ENCODE measurements at regions not wholly inside any gene's neighbourhood (a gene's known extent, or its start where the extent isn't known, plus 50 kb on each side); places are given as distances from the start of the nearest gene placed in this dataset.

DNA sequence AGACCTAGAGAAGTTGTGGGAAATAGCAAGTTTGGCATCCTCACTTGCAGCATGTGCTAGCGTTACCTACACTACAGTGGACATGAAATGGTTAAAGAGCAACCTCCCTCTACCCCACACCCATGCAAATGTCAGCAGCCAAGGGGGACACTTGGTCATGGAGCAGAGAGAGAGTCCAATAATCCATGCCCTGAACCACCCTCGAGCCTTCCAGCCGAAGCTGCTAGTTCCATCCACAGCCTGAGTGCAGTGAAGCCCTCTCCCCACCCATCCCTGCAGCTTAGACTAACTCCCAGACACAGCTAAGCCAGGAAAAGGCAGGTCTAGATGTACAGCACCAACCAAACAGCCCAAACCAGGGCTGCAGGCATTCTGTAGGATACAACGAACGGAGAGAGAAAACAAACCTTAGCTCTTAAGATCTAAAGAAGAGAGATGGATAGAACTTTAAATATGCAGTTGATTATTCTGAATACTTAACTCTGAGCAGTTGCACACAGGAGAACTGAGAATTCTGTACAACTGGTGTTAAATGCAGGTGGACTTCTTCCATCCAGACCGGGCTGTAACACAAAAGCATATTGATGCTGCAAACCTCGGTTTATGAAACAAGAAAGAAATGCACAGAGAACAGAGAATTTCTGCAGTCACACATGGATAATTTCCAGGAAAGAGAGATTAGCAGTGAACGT is 93.8 kb downstream of the SALL1 start:
- H3K4me3 Mint-ChIP-seq, result no peak overlapping the region
- H3K36me3 ChIP-seq (ENCODE audit: insufficient read depth, low read length), result no peaks in the 10 kb centered on the region
- no peaks in the 10 kb centered on the region for H3K4me1 Mint-ChIP-seq
- ChIA-PET POLR2A (no interaction called here), CTCF (no interaction called here)
- no peak overlapping the region for H3K27ac ChIP-seq (ENCODE audit: low read depth, low read length)
- no peaks in the 10 kb centered on the region for H3K9me3 ChIP-seq (ENCODE audit: low read length)
- no peaks in the 10 kb centered on the region for H3K4me1 ChIP-seq (ENCODE audit: insufficient read depth, low read length)
- H3K27ac Mint-ChIP-seq, result no peak overlapping the region
- H3K27me3 ChIP-seq (ENCODE audit: insufficient read depth, low read length, poor library complexity, severe bottlenecking), result no peaks in the 10 kb centered on the region
- DNase-seq, result no peak
- H3K27me3 Mint-ChIP-seq, result peaks cover 4 to 13% of the 10 kb centered on the region in 2 donors
- peaks cover 0 to 5% (median 0%) of the 10 kb centered on the region in 5 donors for H3K9me3 Mint-ChIP-seq
- no peaks in the 10 kb centered on the region for H3K36me3 Mint-ChIP-seq
- H3K4me3 ChIP-seq (ENCODE audit: low read length), result no peak overlapping the region

DNA sequence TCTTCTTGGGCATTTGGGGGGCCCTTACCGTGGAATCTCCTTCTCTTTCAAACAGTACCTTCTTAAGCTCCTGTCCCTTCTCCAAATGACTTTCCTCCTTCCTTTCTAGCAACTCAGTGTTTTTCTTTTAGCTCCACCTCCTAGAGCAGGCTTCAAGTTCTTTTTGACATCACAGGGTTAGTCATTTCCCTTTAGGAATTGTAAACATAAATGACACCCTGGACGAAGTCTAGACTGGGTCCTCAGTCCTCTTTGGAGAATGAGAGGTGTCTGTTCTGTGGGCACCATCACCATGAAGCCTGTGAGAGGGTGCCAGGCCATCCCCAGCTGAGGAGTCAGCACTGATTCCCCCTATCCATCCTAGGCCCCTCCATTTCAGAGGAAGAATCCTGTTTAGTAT is 94.7 kb downstream of the SALL1 start:
- Histone ChIP-seq H3K4me3 (ENCODE audit: low read length) (no peak overlapping the region), H3K4me1 (ENCODE audit: insufficient read depth, low read length) (no peaks in the 10 kb centered on the region), H3K9me3 (ENCODE audit: low read length) (no peaks in the 10 kb centered on the region), H3K27ac (ENCODE audit: low read depth, low read length) (no peak overlapping the region), H3K27me3 (ENCODE audit: insufficient read depth, low read length, poor library complexity, severe bottlenecking) (no peaks in the 10 kb centered on the region), H3K36me3 (ENCODE audit: insufficient read depth, low read length) (no peaks in the 10 kb centered on the region)
- no peak overlapping the region for H3K4me3 Mint-ChIP-seq
- H3K27me3 Mint-ChIP-seq, result peaks cover 4 to 13% of the 10 kb centered on the region in 2 donors
- DNase-seq, result no peak
- H3K4me1 Mint-ChIP-seq, result no peaks in the 10 kb centered on the region
- ChIA-PET CTCF (no interaction called here), POLR2A (no interaction called here)
- no peaks in the 10 kb centered on the region for H3K36me3 Mint-ChIP-seq
- H3K9me3 Mint-ChIP-seq, result peaks cover 0 to 5% (median 0%) of the 10 kb centered on the region in 5 donors
- no peak overlapping the region for H3K27ac Mint-ChIP-seq

DNA sequence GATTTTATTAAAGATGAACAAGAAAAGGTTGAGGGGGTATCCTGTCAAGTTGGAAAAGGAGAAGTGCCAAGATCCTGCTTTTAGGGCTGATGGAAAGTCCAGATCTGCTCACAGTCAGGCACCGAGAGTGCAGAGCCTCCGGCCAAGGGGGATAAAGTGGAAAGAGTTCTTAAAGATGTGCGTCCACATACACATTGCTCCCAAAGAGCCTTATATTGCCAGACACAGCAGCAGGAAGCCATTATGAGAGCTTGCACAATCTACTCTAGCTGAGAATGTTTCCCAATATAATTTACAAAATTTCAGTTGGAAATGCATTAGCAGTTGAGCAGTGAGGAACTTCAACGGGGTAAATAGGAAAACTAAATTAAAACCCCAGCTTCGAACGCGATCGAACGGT is 95.6 kb downstream of the SALL1 start:
- H3K4me1 ChIP-seq (ENCODE audit: insufficient read depth, low read length), result no peaks in the 10 kb centered on the region
- no peaks in the 10 kb centered on the region for H3K9me3 ChIP-seq (ENCODE audit: low read length)
- Mint-ChIP-seq H3K4me1 (no peaks in the 10 kb centered on the region), H3K36me3 (no peaks in the 10 kb centered on the region), H3K27me3 (peaks cover 4 to 13% of the 10 kb centered on the region in 2 donors), H3K9me3 (peaks cover 0 to 5% (median 0%) of the 10 kb centered on the region in 5 donors), H3K27ac (no peak overlapping the region), H3K4me3 (no peak overlapping the region)
- H3K36me3 ChIP-seq (ENCODE audit: insufficient read depth, low read length), result no peaks in the 10 kb centered on the region
- H3K4me3 ChIP-seq (ENCODE audit: low read length), result no peak overlapping the region
- H3K27ac ChIP-seq (ENCODE audit: low read depth, low read length), result no peak overlapping the region
- DNase-seq, result no peak
- no peaks in the 10 kb centered on the region for H3K27me3 ChIP-seq (ENCODE audit: insufficient read depth, low read length, poor library complexity, severe bottlenecking)
- ChIA-PET CTCF (no interaction called here), POLR2A (no interaction called here)

DNA sequence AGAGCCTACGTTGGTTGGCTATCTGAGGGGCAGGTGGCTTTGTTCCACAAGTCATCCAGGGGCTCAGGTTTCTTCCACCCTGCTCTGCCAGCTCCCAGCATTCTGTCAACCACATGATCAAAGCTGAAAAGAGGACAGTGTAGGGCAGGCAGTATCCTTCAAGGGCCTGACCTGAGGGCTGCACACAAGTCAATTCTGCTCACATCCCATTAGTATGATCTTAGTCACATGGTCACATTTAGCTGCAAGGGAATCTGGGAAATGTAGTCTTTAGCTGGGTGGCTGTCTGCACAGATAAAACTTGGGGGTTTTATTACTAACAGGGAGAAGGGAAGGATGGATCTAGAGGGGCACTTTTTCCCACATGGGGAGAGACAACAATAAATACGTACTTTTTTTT is 97.3 kb downstream of the SALL1 start:
- Mint-ChIP-seq H3K27me3 (peaks cover 4 to 13% of the 10 kb centered on the region in 2 donors), H3K36me3 (no peaks in the 10 kb centered on the region), H3K4me1 (no peaks in the 10 kb centered on the region), H3K4me3 (no peak overlapping the region), H3K9me3 (peaks cover 0 to 7% (median 0%) of the 10 kb centered on the region in 5 donors), H3K27ac (no peak overlapping the region)
- POLR2A ChIA-PET, result no interaction called here
- no peaks in the 10 kb centered on the region for H3K27me3 ChIP-seq (ENCODE audit: insufficient read depth, low read length, poor library complexity, severe bottlenecking)
- H3K9me3 ChIP-seq (ENCODE audit: low read length), result no peaks in the 10 kb centered on the region
- no peaks in the 10 kb centered on the region for H3K36me3 ChIP-seq (ENCODE audit: insufficient read depth, low read length)
- CTCF ChIA-PET, result no interaction called here
- H3K4me1 ChIP-seq (ENCODE audit: insufficient read depth, low read length), result no peaks in the 10 kb centered on the region
- no peak overlapping the region for H3K4me3 ChIP-seq (ENCODE audit: low read length)
- H3K27ac ChIP-seq (ENCODE audit: low read depth, low read length), result no peak overlapping the region
- no peak for DNase-seq

DNA sequence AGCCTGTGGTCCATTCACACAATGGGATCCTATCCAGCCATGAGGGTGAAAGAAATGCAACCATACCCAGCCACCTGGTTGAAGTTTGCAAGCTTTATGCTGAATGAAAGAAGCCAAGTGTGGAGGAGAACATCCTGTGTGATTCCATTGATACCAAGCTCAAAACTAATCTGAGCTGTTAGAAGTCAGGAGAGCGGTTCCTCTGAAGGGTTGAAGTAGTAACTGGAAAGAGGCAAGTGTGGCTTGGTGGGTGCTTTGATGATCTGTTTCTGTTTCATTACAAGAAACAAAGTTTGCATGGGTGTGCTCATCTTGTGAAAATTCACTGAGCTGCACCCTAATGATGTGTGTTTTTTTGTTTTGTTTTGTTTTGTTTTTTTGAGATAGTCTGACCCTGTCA is 99.4 kb downstream of the SALL1 start:
- Histone ChIP-seq H3K9me3 (ENCODE audit: low read length) (no peaks in the 10 kb centered on the region), H3K27me3 (ENCODE audit: insufficient read depth, low read length, poor library complexity, severe bottlenecking) (no peaks in the 10 kb centered on the region), H3K36me3 (ENCODE audit: insufficient read depth, low read length) (no peaks in the 10 kb centered on the region), H3K4me3 (ENCODE audit: low read length) (no peak overlapping the region), H3K27ac (ENCODE audit: low read depth, low read length) (no peak overlapping the region), H3K4me1 (ENCODE audit: insufficient read depth, low read length) (no peaks in the 10 kb centered on the region)
- Mint-ChIP-seq H3K4me1 (no peaks in the 10 kb centered on the region), H3K9me3 (peaks cover 0 to 5% (median 0%) of the 10 kb centered on the region in 5 donors), H3K4me3 (no peak overlapping the region), H3K27me3 (peaks cover 4 to 13% of the 10 kb centered on the region in 2 donors), H3K36me3 (no peaks in the 10 kb centered on the region), H3K27ac (no peak overlapping the region)
- POLR2A ChIA-PET, result no interaction called here
- CTCF ChIA-PET, result no interaction called here
- no peak for DNase-seq

DNA sequence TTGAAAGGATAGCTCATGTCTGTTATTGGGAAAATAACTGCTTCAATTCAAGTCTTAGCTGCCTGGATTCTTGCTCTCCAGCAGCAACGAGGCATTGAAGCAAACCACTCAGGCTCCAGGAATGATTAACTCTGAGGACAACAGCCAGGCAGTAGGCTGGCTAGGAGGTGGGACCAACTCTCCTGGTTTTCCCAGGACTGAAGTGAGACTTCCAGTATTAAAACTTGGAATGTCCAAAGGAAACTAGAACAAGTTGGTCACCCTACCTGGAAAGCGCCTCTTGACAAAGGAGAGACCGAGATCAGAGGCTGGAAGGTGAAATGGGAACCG is 100.7 kb downstream of the SALL1 start:
- Mint-ChIP-seq H3K4me1 (no peaks in the 10 kb centered on the region), H3K27me3 (peaks cover 3 to 6% of the 10 kb centered on the region in 2 donors), H3K9me3 (peaks cover 0 to 5% (median 0%) of the 10 kb centered on the region in 5 donors), H3K27ac (no peak overlapping the region), H3K4me3 (no peak overlapping the region), H3K36me3 (no peaks in the 10 kb centered on the region)
- Histone ChIP-seq H3K9me3 (ENCODE audit: low read length) (no peaks in the 10 kb centered on the region), H3K27me3 (ENCODE audit: insufficient read depth, low read length, poor library complexity, severe bottlenecking) (no peaks in the 10 kb centered on the region), H3K4me1 (ENCODE audit: insufficient read depth, low read length) (no peaks in the 10 kb centered on the region), H3K27ac (ENCODE audit: low read depth, low read length) (no peak overlapping the region), H3K36me3 (ENCODE audit: insufficient read depth, low read length) (no peaks in the 10 kb centered on the region), H3K4me3 (ENCODE audit: low read length) (no peak overlapping the region)
- POLR2A ChIA-PET, result no interaction called here
- CTCF ChIA-PET, result no interaction called here
- DNase-seq, result no peak

DNA sequence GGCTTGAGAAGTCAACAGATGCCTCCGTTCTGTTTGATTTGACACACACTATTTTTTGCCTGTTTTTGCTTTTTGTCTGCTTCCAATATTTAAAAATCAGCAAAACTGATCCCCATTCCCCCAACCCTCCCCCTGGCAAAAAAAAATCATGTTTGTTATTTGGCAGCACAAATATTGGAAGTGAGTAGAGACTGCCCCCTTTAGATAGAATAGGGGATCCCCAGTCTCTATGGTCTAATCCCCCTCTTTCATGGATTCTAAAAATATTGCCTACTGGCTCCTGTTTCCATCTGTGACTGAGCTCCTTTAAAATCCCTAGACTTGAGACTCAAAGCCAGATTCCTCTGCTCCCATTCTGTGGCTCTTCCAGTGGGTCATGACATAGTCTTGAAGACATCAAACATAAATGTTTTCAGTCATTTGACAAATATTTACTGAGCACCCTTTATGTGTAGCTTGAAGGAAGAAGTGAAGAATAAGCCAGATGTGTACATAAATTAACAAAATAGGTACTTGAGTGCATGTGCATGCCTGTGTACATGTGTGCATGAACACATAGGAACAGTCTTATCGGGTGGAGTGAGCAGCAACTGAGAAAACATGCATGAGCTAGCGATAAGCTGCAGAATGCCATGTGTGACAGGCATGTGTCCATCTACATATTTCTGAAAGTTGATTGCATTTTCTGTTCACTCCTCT is 101.2 kb downstream of the SALL1 start:
- no peaks in the 10 kb centered on the region for H3K4me1 ChIP-seq (ENCODE audit: insufficient read depth, low read length)
- H3K4me3 Mint-ChIP-seq, result no peak overlapping the region
- CTCF ChIA-PET, result interaction anchor here (0.9 kb wide), 1 partner anchor 19 kb away, joined by 3 read pairs; no protein-coding TSS in a partner anchor
- H3K36me3 ChIP-seq (ENCODE audit: insufficient read depth, low read length), result no peaks in the 10 kb centered on the region
- H3K27ac Mint-ChIP-seq, result no peak overlapping the region
- H3K36me3 Mint-ChIP-seq, result no peaks in the 10 kb centered on the region
- POLR2A ChIA-PET, result no interaction called here
- no peak overlapping the region for H3K27ac ChIP-seq (ENCODE audit: low read depth, low read length)
- no peaks in the 10 kb centered on the region for H3K9me3 ChIP-seq (ENCODE audit: low read length)
- H3K27me3 Mint-ChIP-seq, result peaks cover under 1 to 4% of the 10 kb centered on the region in 2 donors
- H3K27me3 ChIP-seq (ENCODE audit: insufficient read depth, low read length, poor library complexity, severe bottlenecking), result no peaks in the 10 kb centered on the region
- H3K4me3 ChIP-seq (ENCODE audit: low read length), result no peak overlapping the region
- no peak for DNase-seq
- peaks cover 0 to 6% (median 0%) of the 10 kb centered on the region in 5 donors for H3K9me3 Mint-ChIP-seq
- no peaks in the 10 kb centered on the region for H3K4me1 Mint-ChIP-seq

DNA sequence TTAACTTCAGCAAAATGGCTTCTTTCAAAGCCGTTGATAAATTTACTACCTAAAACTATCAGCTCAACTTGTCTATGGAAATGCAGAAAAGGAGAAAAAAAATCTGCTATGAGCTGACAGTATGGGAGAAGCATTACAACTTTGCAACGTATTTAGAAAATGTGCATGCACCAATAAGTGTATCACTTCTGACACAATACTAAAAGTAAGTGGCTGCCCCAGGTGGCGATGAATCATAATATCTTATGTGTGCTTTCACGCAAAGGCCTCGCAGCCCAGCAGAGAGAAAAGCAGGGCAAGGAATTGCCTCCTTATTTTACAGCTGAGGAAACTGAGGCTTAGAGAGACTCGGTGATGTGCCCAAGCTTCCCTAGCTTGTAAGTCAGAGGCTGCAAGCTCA is 101.8 kb downstream of the SALL1 start:
- ChIA-PET POLR2A (no interaction called here), CTCF (interaction anchor here (0.9 kb wide), 1 partner anchor 19 kb away, joined by 3 read pairs; no protein-coding TSS in a partner anchor)
- Mint-ChIP-seq H3K9me3 (peaks cover 0 to 5% (median 0%) of the 10 kb centered on the region in 5 donors), H3K4me1 (no peaks in the 10 kb centered on the region), H3K4me3 (no peak overlapping the region), H3K27ac (no peak overlapping the region), H3K36me3 (no peaks in the 10 kb centered on the region), H3K27me3 (peaks cover 0 to 4% of the 10 kb centered on the region in 2 donors)
- H3K27me3 ChIP-seq (ENCODE audit: insufficient read depth, low read length, poor library complexity, severe bottlenecking), result no peaks in the 10 kb centered on the region
- no peak overlapping the region for H3K27ac ChIP-seq (ENCODE audit: low read depth, low read length)
- no peaks in the 10 kb centered on the region for H3K9me3 ChIP-seq (ENCODE audit: low read length)
- H3K4me1 ChIP-seq (ENCODE audit: insufficient read depth, low read length), result no peaks in the 10 kb centered on the region
- H3K36me3 ChIP-seq (ENCODE audit: insufficient read depth, low read length), result no peaks in the 10 kb centered on the region
- DNase-seq, result no peak
- H3K4me3 ChIP-seq (ENCODE audit: low read length), result no peak overlapping the region
